GM12873 (cell line): ENCODE measurements at regions not wholly inside any gene's neighbourhood (a gene's known extent, or its start where the extent isn't known, plus 50 kb on each side); places are given as distances from the start of the nearest gene placed in this dataset.

Experiments
- TF ChIP-seq, protein P1 (sequence below): IDR thresholded peaks from 2 replicates; pipeline ENCODE4 v1.5.1; 2012; ENCODE audit warnings: low read depth, mild to moderate bottlenecking, moderate library complexity, low read length, control low read depth; ENCODE audit not compliant: insufficient read depth; ENCODE audit errors: missing control alignments

DNA sequence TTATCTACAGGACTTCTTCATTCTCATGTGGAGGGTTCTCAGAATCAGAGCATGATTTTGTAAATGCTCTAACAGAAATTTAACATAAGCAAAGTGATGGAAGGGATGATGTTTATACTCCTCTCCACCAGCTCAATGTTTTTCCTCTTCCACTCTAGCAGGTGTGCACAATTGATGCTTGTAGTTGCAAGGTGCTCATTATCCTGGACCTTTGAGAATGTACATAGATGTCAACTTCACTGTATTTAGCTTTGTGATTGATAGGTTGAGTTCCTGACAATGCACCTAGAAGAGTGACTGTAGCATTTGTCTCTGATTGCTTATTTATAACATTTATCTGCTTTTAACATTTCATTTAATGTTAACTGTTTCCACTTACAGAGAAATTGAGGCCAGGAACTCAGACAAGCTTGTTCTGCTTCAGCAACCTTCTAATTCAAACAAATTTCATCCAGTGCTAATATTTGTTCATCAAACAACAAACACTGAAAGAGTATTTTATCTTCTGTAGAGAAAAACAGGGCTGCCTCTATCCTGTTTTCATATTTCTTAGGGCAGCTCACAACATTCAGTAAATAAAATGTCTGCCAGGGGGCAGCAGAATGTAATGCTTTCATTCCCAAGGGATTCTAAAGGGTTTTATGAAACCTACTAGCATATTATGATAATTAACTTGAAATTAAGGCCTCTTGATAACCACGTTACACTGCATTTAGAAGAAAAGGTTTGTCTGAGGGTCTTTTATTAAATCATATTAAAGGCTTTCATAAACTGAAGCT, 127.9 kb upstream of the NOL4 start:
- TF ChIP-seq, protein P1, sequence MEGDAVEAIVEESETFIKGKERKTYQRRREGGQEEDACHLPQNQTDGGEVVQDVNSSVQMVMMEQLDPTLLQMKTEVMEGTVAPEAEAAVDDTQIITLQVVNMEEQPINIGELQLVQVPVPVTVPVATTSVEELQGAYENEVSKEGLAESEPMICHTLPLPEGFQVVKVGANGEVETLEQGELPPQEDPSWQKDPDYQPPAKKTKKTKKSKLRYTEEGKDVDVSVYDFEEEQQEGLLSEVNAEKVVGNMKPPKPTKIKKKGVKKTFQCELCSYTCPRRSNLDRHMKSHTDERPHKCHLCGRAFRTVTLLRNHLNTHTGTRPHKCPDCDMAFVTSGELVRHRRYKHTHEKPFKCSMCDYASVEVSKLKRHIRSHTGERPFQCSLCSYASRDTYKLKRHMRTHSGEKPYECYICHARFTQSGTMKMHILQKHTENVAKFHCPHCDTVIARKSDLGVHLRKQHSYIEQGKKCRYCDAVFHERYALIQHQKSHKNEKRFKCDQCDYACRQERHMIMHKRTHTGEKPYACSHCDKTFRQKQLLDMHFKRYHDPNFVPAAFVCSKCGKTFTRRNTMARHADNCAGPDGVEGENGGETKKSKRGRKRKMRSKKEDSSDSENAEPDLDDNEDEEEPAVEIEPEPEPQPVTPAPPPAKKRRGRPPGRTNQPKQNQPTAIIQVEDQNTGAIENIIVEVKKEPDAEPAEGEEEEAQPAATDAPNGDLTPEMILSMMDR, result no peak

DNA sequence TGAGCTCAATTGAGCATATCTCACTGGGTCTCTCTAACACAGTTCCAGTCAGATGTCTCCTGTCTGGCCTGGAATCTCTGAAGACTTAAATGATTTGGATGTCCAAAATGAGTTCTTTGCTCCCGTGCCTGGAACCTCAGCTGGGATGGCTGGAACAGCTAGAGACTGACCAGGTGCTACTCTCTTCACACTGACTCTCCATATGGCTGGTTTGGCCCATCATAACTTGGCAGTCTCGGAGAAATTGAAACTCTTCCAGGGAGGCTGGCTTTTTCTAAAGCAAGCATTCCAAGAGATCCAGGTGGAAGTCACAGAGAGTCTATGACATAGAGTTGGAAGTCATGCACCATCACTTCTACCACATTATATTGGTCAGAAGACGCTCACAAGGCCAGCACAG, 129.6 kb upstream of the NOL4 start:
- TF ChIP-seq, protein P1, result no peak

GRCh38 chr18:34357944-34358580, 133.3 kb upstream of the NOL4 start:
- TF ChIP-seq, protein P1, result no peak

GRCh38 chr18:34358923-34359322, 134.2 kb upstream of the NOL4 start:
- TF ChIP-seq, protein P1, result no peak

DNA sequence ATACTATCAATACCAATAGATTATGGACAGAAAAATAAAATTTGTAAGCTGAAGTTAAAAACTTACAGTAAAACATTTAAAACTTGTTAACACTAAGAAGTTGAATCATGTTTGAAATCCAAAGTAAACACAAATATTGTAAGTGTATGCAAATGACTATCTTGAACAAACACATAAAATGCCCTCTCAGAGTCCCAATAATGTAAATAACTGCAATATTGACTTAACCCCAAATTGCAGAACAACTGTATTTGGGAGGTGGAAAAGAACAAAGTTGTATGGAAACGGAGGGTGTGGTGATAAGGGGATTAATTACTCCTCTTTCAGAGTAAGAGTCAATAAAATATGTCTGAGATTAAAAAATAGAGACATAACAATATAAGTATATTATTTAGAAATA, 140.0 kb upstream of the NOL4 start:
- TF ChIP-seq, protein P1, result no peak

DNA sequence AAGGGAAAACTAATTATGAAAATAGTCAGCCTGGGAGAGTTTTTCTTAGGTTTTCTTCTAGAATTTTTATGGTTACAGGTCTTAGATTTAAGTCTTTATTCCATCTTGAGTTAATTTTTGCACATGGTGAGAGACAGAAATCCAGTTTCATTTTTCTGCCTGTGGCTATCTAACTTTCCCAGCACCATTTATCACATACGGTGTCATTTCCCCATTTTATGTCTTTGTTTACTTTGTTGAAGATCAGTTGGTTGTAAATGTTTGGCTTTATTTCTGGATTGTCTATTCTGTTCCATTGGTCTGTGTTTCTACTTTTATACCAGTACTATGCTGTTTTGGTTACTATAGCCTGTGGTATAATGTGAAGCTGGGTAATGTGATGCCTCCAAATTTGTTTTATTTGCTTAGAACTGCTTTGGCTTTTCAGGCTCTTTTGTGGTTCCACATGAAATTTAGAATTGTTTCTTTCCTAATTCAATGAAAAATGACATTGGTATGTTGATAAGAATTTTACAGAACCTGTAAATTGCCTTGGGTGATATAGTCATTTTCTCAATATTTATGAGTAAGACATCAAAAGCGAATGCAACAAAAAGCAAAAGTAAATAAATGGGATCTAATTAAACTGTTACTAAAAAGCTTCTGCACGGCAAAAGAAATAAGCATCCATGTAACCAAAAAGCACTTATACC, 146.1 kb upstream of the NOL4 start:
- TF ChIP-seq, protein P1, result no peak

DNA sequence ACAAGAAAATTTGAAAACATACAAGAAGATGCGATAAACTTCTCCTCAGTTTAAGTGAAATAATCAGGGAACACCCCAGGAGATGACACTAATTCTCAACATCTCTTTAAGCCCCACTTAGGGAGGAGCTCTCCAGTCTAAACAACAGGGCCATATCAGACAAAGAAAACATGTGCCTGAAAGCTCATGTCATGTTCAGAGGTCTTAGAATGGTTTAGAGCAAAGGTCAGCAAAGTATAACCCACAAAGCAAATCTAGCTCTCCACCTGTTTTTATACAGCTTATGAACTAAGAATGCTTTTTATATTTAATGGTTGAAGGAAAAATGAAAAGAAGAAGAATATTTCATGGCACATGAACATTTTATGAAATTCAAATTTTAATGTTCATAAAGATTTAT, 155.6 kb upstream of the NOL4 start:
- TF ChIP-seq, protein P1, result no peak
